ENCODE measurements at regions not wholly inside any gene's neighbourhood (a gene's known extent, or its start where the extent isn't known, plus 50 kb on each side); places are given as distances from the start of the nearest gene placed in this dataset.

GRCh38 chr10:33036670-33037069, 78.6 kb upstream of the ITGB1 start:
- no peak for TF ChIP-seq EZH2 (IDR thresholded peaks at IDR 0.05; ENCODE audit: low read length)
- Histone ChIP-seq H3K27ac (ENCODE audit: control insufficient read depth, insufficient read depth, low read length) (no peak overlapping the region), H3K27me3 (ENCODE audit: control insufficient read depth, extremely low read depth, insufficient read depth, low read length) (no peaks in the 10 kb centered on the region), H2AFZ (ENCODE audit: control insufficient read depth, low read length) (no peak overlapping the region), H3K9me1 (ENCODE audit: control insufficient read depth, extremely low read depth, insufficient read depth, low read length) (no peaks in the 10 kb centered on the region), H3K4me2 (ENCODE audit: control insufficient read depth, extremely low read depth, insufficient read depth, low read depth, low read length) (no peak overlapping the region), H3K4me1 (ENCODE audit: control insufficient read depth, extremely low read depth, insufficient read depth, low read length) (peaks cover 16% of the 10 kb centered on the region), H3K36me3 (ENCODE audit: control insufficient read depth in 2 of 2, extremely low read depth in 1 of 2, insufficient read depth in 2 of 2, low read length in 2 of 2) (no peaks in the 10 kb centered on the region), H3K79me2 (ENCODE audit: control insufficient read depth, insufficient read depth, low read length) (no peaks in the 10 kb centered on the region), H3K9me3 (ENCODE audit: control insufficient read depth, low read depth, low read length) (no peaks in the 10 kb centered on the region), H3K4me3 (ENCODE audit: control insufficient read depth in 2 of 3, extremely low read depth in 1 of 3, insufficient read depth in 2 of 3, low read depth in 1 of 3, low read length in 3 of 3) (no peak overlapping the region), H3K9ac (ENCODE audit: control insufficient read depth, extremely low read depth, insufficient read depth, low read length) (no peak overlapping the region), H4K20me1 (ENCODE audit: control insufficient read depth, extremely low read depth, insufficient read depth, low read length) (no peaks in the 10 kb centered on the region)
- no peak for FAIRE-seq
- dilution Hi-C loops (cut with MboI; ENCODE audit: extremely low pct_ligation_motif_present, low sequenced_read_pairs), result no loop called here
- DNase-seq (ENCODE audit: low read depth, low spot score), result no peak

- dilution Hi-C loops (cut with MboI; ENCODE audit: extremely low pct_ligation_motif_present, low sequenced_read_pairs), result no loop called here
- H3K27ac ChIP-seq (ENCODE audit: control insufficient read depth, insufficient read depth, low read length), result no peak overlapping the region
- no peak overlapping the region for H3K9ac ChIP-seq (ENCODE audit: control insufficient read depth, extremely low read depth, insufficient read depth, low read length)
- TF ChIP-seq EZH2 (IDR thresholded peaks at IDR 0.05; ENCODE audit: low read length) (no peak), CTCF (optimal IDR thresholded peaks at IDR 0.05 in 1 of 3, IDR thresholded peaks at IDR 0.05 in 1 of 3, conservative IDR thresholded peaks at IDR 0.05 in 1 of 3; ENCODE audit: extremely low read depth in 1 of 3, insufficient read depth in 2 of 3, low read length in 3 of 3) (no peak)
- no peaks in the 10 kb centered on the region for H4K20me1 ChIP-seq (ENCODE audit: control insufficient read depth, extremely low read depth, insufficient read depth, low read length)
- no peak overlapping the region for H2AFZ ChIP-seq (ENCODE audit: control insufficient read depth, low read length)
- no peaks in the 10 kb centered on the region for H3K9me3 ChIP-seq (ENCODE audit: control insufficient read depth, low read depth, low read length)
- H3K27me3 ChIP-seq (ENCODE audit: control insufficient read depth, extremely low read depth, insufficient read depth, low read length), result no peaks in the 10 kb centered on the region
- no peak overlapping the region for H3K4me3 ChIP-seq (ENCODE audit: control insufficient read depth in 2 of 3, extremely low read depth in 1 of 3, insufficient read depth in 2 of 3, low read depth in 1 of 3, low read length in 3 of 3)
- FAIRE-seq (no peak), DNase-seq (ENCODE audit: low read depth, low spot score) (no peak)
- no peaks in the 10 kb centered on the region for H3K79me2 ChIP-seq (ENCODE audit: control insufficient read depth, insufficient read depth, low read length)
- H3K36me3 ChIP-seq (ENCODE audit: control insufficient read depth in 2 of 2, extremely low read depth in 1 of 2, insufficient read depth in 2 of 2, low read length in 2 of 2), result no peaks in the 10 kb centered on the region
- H3K4me2 ChIP-seq (ENCODE audit: control insufficient read depth, extremely low read depth, insufficient read depth, low read depth, low read length), result no peak overlapping the region
- no peaks in the 10 kb centered on the region for H3K9me1 ChIP-seq (ENCODE audit: control insufficient read depth, extremely low read depth, insufficient read depth, low read length)
- peaks cover 16% of the 10 kb centered on the region for H3K4me1 ChIP-seq (ENCODE audit: control insufficient read depth, extremely low read depth, insufficient read depth, low read length)
Observed at GRCh38 chr10:33035411-33035810, 77.4 kb upstream of the ITGB1 start.

- Histone ChIP-seq H3K27ac (ENCODE audit: control insufficient read depth, insufficient read depth, low read length) (no peak overlapping the region), H3K9me1 (ENCODE audit: control insufficient read depth, extremely low read depth, insufficient read depth, low read length) (no peaks in the 10 kb centered on the region), H3K4me2 (ENCODE audit: control insufficient read depth, extremely low read depth, insufficient read depth, low read depth, low read length) (no peak overlapping the region), H3K27me3 (ENCODE audit: control insufficient read depth, extremely low read depth, insufficient read depth, low read length) (no peaks in the 10 kb centered on the region), H3K36me3 (ENCODE audit: control insufficient read depth in 2 of 2, extremely low read depth in 1 of 2, insufficient read depth in 2 of 2, low read length in 2 of 2) (no peaks in the 10 kb centered on the region), H3K9me3 (ENCODE audit: control insufficient read depth, low read depth, low read length) (no peaks in the 10 kb centered on the region), H3K4me1 (ENCODE audit: control insufficient read depth, extremely low read depth, insufficient read depth, low read length) (peaks cover 16% of the 10 kb centered on the region), H2AFZ (ENCODE audit: control insufficient read depth, low read length) (no peak overlapping the region), H3K4me3 (ENCODE audit: control insufficient read depth in 2 of 3, extremely low read depth in 1 of 3, insufficient read depth in 2 of 3, low read depth in 1 of 3, low read length in 3 of 3) (no peak overlapping the region), H4K20me1 (ENCODE audit: control insufficient read depth, extremely low read depth, insufficient read depth, low read length) (no peaks in the 10 kb centered on the region), H3K79me2 (ENCODE audit: control insufficient read depth, insufficient read depth, low read length) (no peaks in the 10 kb centered on the region), H3K9ac (ENCODE audit: control insufficient read depth, extremely low read depth, insufficient read depth, low read length) (no peak overlapping the region)
- DNase-seq (ENCODE audit: low read depth, low spot score) (no peak), FAIRE-seq (no peak)
- dilution Hi-C loops (cut with MboI; ENCODE audit: extremely low pct_ligation_motif_present, low sequenced_read_pairs), result no loop called here
- no peak for TF ChIP-seq CTCF (optimal IDR thresholded peaks at IDR 0.05 in 1 of 3, IDR thresholded peaks at IDR 0.05 in 1 of 3, conservative IDR thresholded peaks at IDR 0.05 in 1 of 3; ENCODE audit: extremely low read depth in 1 of 3, insufficient read depth in 2 of 3, low read length in 3 of 3)
- TF ChIP-seq EZH2 (IDR thresholded peaks at IDR 0.05; ENCODE audit: low read length), result no peak
Observed at GRCh38 chr10:33034931-33035330, 76.9 kb upstream of the ITGB1 start.
